HuH-7.5 (cell line): ENCODE measurements at regions not wholly inside any gene's neighbourhood (a gene's known extent, or its start where the extent isn't known, plus 50 kb on each side); places are given as distances from the start of the nearest gene placed in this dataset.
"Not testable (repeated sequence)": the region's sequence is repeated elsewhere in the genome, so short reads cannot be mapped to it uniquely, and the experiment has no call there.

Source experiments
- DNase-seq: peaks from one replicate; pipeline ENCODE4 v3.0.0; 2011; ENCODE audit warnings: low spot score

GRCh38 chr2:160730296-160730995, 236.8 kb upstream of the RBMS1 start:
- DNase-seq: peak; percentile 8

- no peak for DNase-seq
These were observed 237.8 kb upstream of the RBMS1 start for GRCh38 chr2:160731415-160731814.

- no peak for DNase-seq
These were observed 238.2 kb upstream of the RBMS1 start for GRCh38 chr2:160731856-160732255.

GRCh38 chr2:160735696-160736095, 242.1 kb upstream of the RBMS1 start:
- no peak for DNase-seq

GRCh38 chr2:160736148-160737028, 242.8 kb upstream of the RBMS1 start:
- peak; percentile 22 for DNase-seq

GRCh38 chr2:160737247-160737646, 243.6 kb upstream of the RBMS1 start:
- DNase-seq: no peak

- no peak for DNase-seq
These were observed 247.7 kb upstream of the RBMS1 start for GRCh38 chr2:160741271-160741670.

- no peak for DNase-seq
These were observed 248.2 kb upstream of the RBMS1 start for GRCh38 chr2:160741815-160742214.

- DNase-seq: no peak
These were observed 249.1 kb upstream of the RBMS1 start for GRCh38 chr2:160742667-160743066.

- DNase-seq: no peak
These were observed 254.0 kb upstream of the RBMS1 start for GRCh38 chr2:160747501-160748170.

- DNase-seq: no peak
These were observed 257.4 kb upstream of the RBMS1 start for GRCh38 chr2:160751021-160751420.

- peak; percentile 12 for DNase-seq
These were observed 259.1 kb upstream of the RBMS1 start for GRCh38 chr2:160752475-160753330.

- DNase-seq: no peak
These were observed 259.7 kb upstream of the RBMS1 start for GRCh38 chr2:160753331-160753654.

- no peak for DNase-seq
These were observed 260.4 kb upstream of the RBMS1 start for GRCh38 chr2:160753960-160754359.

GRCh38 chr2:160756481-160756880, 262.9 kb upstream of the RBMS1 start:
- no peak for DNase-seq

- not testable (repeated sequence) for DNase-seq
These were observed 269.0 kb upstream of the RBMS1 start for GRCh38 chr2:160762493-160763128.

GRCh38 chr2:160783474-160783873, 289.9 kb upstream of the RBMS1 start:
- no peak for DNase-seq

- no peak for DNase-seq
These were observed 290.4 kb upstream of the RBMS1 start for GRCh38 chr2:160784034-160784433.

GRCh38 chr2:160790738-160791137, 297.1 kb upstream of the RBMS1 start:
- no peak for DNase-seq

GRCh38 chr2:160791884-160792283, 298.3 kb upstream of the RBMS1 start:
- no peak for DNase-seq

GRCh38 chr2:160792837-160793236, 299.2 kb upstream of the RBMS1 start:
- DNase-seq: no peak

GRCh38 chr2:160794926-160795325, 301.3 kb upstream of the RBMS1 start:
- DNase-seq: no peak
